Erythroblast (primary cell): ENCODE measurements at regions not wholly inside any gene's neighbourhood (a gene's known extent, or its start where the extent isn't known, plus 50 kb on each side); places are given as distances from the start of the nearest gene placed in this dataset.
"Not testable (repeated sequence)": the region's sequence is repeated elsewhere in the genome, so short reads cannot be mapped to it uniquely, and the experiment has no call there.

ENCODE experiments used
- DNase-seq, 2 experiments: peaks; one replicate each; lab custom pipeline; 2025; lab: John Stamatoyannopoulos, UW
- GATA1 ChIP-seq: IDR thresholded peaks from 2 replicates; pipeline ENCODE4 v1.6.1; 2011; ENCODE audit warnings: low read depth, mild to moderate bottlenecking, control low read depth, low read length, moderate library complexity
- POLR2A ChIP-seq: IDR thresholded peaks from 2 replicates; pipeline ENCODE4 v1.6.1; 2011; ENCODE audit warnings: mild to moderate bottlenecking, low read length

DNA sequence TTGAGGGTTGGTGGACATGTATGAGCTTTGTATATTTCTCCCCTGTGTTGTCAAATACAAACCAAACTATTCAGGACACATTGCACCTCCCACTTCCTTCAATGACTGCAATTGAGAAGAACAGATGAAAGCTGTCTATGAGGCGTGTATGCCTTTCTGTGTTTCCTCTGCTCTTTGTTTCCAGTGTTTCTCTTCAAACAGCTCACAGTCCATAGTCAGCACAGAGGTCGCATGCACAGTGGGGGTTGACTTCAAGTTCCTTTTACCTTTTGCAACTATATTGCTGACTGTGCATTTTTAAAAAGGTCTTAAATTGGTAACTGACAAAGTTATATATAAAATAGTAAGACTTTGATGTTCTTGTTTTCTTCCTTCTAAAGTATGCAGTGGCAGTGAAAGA lies 957.8 kb downstream of the C4orf33 start:
- TF ChIP-seq POLR2A (no peak), GATA1 (no peak)
- no peak for DNase-seq

DNA sequence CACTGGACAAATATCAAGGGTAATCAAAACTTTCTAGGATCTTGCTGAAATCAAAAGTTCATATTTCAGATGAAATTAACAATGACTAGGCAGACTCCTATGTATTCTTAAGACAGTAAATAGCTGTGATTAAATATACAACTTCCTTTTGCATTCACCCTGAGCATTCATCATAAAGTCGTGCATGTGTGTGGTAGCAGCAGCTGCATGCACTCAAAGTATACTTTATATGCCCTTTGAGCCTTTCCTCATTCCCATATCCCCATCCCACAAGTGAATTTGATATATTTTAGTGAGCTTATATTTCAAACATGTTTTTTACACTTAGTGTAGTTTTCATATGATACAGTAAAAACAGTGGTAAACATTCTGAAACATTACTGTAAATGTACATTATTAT lies 959.0 kb downstream of the C4orf33 start:
- TF ChIP-seq GATA1 (no peak), POLR2A (no peak)
- DNase-seq, result no peak

DNA sequence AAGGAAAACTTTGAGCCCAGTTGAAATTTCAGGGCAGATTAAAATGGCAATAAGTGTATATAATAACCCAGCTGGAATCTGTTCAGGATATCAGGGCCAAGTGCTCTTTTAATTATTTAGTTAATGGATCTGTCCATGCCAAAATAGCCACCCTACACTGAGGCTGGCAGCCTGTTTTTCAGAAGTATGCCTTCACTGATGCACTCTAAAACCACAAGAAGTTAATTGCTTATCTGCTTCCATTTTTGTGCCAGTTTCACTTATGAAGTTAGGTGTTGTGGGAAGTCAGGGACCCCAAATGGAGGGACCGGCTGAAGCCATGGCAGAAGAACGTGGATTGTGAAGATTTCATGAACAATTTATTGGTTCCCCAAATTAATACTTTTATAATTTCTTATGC lies 960.3 kb downstream of the C4orf33 start:
- DNase-seq, result no peak
- TF ChIP-seq POLR2A (no peak), GATA1 (no peak)

DNA sequence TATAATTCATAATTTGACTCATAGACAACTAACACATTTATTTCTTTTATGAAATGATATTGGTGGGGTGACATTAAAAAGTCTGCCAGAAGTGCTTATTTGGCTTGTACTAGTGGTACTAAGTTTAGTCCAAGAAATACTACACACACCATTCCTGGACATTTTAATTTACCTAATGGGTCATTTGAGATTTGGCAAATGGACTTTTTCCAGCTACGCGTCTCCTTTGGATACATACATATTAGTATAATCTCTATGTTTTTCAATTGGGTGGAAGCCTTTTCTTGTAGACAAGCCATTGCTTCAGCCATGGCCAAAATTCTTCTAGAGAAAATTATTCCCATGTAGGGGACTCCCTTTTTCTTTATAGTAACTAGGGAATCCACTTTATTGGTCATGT lies 968.5 kb downstream of the C4orf33 start:
- TF ChIP-seq GATA1 (no peak), POLR2A (no peak)

DNA sequence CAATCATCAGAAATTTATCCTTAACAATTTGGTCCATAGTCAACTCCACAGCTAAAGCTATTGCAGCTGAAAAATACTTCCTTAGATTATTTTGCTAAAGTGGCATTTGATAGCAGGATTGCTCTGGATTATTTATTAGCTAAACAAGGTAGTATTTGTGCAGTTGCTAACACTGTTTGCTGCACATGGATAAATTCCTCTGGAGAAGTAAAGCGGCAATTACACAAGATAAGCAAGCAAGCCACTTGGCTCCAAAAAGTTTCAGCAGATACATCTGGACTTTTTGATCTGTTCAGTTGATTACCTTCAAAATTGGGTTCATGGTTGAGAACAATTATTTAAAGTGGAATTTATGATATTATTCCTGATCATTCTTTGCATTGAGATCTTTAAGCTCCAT lies 971.5 kb downstream of the C4orf33 start:
- DNase-seq, result no peak

More for the DNA sequence above, 968.5 kb downstream of the C4orf33 start:
- no peak for DNase-seq

DNA sequence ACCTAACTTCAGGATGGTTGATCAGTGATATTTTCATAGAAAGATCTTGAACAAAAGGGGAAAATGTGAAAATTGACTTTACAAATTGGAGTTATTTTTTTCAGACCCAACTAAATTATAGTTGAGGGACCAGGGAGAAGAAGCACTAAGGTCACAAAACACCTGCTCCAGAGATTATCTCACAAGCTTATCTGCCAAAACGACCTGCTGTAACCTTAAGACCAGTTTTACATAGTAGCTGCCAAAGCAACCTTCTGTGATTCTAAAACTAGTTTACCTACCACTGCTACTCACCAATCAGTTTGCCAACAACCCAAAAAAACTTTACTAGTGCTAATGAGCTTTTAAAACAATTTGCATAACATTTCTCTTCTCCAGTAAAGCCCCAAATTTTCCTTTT lies 972.1 kb downstream of the C4orf33 start:
- DNase-seq, result no peak
- TF ChIP-seq GATA1 (no peak), POLR2A (no peak)

More for the DNA sequence above, 971.5 kb downstream of the C4orf33 start:
- TF ChIP-seq POLR2A (no peak), GATA1 (no peak)

DNA sequence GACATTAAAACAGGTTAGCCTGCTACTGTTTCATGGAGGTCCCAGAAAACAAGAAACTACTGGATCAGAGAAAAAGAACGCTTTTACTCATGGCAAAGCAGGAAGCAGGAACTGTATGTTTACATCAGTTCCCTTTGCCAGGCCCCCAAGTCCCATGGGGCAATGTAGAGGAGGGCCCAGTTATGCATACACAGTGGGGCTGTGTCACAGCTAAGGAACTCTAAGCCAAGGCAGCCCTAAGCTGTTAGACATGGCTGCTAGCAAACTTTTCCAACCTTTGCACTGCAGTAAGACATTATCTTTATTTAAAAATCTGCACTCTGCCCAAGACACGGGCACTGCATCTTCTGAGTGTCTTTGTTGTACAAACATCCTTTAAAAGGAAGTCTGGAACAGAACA lies 975.8 kb downstream of the C4orf33 start:
- no peak for TF ChIP-seq POLR2A
- no peak for TF ChIP-seq GATA1
- DNase-seq, result no peak

DNA sequence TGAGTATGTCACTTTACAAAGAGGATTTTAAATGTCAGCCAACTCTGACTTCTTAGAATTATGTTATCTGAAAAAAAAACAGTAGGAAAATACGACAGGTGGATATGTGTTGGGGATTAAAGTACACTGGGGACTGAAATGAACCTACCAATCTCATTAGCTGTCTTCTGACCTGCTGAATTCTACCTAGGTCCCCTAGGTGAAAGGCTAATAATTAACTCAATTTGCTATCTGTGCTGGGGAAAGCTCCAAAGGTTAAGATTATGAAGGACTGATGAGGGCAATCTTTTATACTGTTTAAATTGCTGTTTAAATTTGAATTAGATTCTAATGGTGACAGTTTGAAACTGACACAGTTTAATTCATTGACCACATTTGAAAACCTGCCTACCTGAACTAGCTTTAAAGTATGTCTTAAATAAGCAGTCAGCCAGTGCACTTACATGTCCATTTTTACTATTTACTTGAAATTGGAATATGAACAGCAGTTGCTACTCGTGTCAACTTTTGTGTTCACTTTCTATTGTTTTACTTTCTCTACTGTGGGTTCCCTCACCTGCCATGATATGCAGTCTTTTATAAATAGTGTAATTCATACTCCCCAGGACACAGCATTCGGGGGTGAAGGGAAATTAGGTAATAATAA lies 977.3 kb downstream of the C4orf33 start:
- TF ChIP-seq POLR2A, result no peak
- TF ChIP-seq GATA1, result no peak
- no peak for DNase-seq

DNA sequence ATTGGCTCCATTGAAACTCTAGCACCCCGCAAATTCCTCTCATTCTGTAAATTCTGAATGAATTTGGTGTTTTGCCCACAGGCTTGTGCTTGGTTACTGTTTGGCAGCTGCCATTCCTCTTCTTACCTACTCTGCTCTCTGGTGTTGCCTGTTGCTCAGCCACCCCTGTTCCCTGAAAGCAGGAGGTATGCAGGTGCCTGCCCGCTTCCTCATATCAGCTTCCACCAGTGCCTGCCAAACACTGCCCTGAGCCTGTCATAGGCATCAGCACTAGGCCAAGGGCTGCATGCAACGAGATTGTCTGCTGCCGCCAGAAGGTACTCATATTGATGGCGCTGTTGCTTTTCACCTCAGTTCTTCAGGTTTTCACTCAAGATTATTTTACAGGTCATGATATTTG lies 978.1 kb downstream of the C4orf33 start:
- TF ChIP-seq POLR2A, result no peak
- no peak for TF ChIP-seq GATA1
- DNase-seq, result no peak

DNA sequence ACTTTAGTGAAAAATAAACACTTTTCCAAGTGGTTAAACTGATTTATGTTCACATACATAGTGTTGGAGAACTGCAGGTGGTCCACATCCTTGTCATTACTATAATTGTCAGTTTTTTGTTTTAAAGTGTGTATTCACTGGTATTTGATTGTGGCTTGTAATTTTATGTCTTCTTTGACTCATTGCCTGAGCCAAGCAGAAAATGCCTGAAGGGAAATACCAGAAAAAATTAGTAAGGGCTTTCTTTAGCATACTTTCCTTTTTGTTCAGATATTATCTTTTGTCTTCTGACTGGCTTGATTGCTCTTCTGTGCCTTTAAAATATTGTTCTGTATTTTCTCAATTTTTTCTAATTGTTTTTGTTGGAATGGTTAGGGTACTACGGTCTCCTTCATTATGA lies 981.3 kb downstream of the C4orf33 start:
- TF ChIP-seq GATA1, result no peak
- no peak for TF ChIP-seq POLR2A
- DNase-seq, result no peak

DNA sequence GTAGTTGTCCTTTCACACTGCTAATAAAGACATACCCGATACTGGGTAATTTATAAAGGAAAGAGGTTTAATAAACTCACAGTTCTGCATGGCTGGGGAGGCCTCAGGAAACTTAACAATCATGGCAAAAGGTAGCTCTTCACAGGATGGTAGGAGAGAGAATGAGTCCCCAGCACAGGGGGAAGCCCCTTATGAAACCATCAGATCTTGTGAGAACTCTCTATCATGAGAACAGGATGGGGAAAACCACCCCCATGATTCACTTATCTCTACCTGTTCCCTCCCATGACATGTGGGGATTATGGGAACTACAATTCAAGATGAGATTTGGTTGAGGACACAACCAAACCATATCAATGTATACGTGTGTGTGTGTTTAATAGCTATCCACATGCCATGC lies 983.1 kb downstream of the C4orf33 start:
- not testable (repeated sequence) for DNase-seq

DNA sequence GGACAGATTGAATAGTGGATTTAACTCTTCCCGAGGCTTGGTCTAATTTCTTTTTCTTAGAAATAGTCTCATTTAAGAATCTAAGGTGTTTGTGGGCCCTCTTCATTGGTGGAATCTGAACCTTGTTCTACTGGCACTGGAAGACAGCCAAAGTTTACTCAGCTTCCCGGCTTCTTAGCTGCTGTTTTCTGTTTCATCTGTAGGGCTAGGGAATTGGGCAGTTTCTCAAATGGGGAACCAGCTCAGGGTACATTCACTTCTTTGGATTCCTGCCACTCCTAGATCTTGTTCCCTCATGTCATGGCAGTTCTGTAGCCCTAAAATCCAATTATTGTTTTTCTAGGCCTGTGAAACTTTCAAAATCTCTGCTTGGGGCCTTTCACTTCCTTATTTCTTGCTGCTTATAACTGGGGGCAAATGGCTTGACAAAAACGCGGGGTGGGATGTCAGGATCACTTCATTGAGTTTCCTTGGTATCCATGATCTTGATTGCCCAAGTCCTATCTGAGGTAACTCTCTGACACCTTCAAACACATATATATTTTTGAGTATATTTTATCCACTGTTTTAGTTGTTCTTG lies 985.0 kb downstream of the C4orf33 start:
- TF ChIP-seq GATA1, result no peak
- TF ChIP-seq POLR2A, result no peak
- no peak for DNase-seq

DNA sequence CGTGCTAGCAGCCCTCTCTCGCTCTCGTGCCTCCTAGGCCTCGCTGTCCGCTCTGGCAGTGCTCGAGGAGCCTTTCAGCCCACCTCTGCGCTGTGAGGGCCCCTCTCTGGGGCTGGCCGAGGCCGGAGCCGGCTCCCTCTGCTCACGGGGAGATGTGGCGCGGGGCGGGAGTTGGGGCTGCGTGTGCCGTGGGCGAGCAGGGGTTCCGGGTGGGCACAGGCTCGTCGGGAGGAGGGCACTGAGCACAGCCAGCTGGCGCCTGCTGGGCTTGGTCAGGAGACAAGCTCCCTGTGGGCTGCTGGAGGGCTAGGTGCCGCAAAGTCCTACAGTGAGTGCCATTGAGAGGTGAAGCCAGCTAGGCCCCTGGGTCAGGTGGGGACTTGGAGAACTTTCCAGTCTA lies 994.5 kb downstream of the C4orf33 start:
- no peak for DNase-seq

DNA sequence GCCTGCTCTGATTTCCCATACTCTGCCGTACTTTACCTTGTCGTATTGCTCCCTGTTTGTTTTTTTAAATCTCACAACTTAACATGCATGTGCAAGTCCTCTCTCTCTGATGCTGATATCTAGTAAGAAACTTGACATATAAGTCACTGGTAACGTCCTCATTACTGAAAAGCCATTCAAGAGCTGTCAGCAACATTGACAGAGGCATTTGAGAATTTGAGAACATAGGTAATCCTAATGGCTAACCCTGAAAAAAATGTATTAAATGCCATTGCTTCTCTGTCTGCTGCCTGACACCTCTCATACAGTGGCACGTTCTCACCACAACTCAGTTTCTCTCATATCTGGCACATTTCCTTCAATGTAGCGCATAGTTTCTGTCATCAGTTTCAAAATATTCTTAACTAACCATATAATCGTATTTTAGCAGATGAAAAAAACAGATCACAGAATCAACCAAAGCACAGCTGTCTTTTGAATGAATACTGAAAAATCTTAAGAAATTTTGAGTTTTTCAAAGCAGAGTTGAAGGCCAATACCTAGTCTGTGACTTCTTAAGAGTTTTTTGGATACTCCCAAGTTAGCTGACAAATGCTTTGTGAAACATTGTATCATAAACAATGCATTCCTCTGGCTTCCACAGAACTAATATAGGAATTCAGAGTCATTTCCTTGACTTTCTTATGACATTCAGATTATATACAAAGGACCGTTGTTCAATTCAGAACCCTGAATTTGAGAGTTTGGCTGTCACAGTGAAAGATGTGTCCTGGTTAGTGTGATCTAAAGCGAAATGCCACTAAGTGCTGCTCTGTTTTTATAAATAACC lies 996.4 kb downstream of the C4orf33 start:
- DNase-seq, result no peak
- TF ChIP-seq POLR2A (no peak), GATA1 (no peak)

More for the DNA sequence above, 994.5 kb downstream of the C4orf33 start:
- TF ChIP-seq GATA1 (no peak), POLR2A (no peak)
